Retinal pigment epithelial cell (primary cell): ENCODE measurements at regions not wholly inside any gene's neighbourhood (a gene's known extent, or its start where the extent isn't known, plus 50 kb on each side); places are given as distances from the start of the nearest gene placed in this dataset.

ENCODE experiments used
- DNase-seq: peaks from one replicate; pipeline ENCODE4 v3.0.0-alpha.2; 2010; ENCODE audit warnings: low read depth
- H3K4me3 ChIP-seq: 2 replicates; pipeline ENCODE4 v1.5.1; 2011; ENCODE audit warnings: mild to moderate bottlenecking, low read length, control low read depth, moderate library complexity
- CTCF ChIP-seq: conservative IDR thresholded peaks from 2 replicates; pipeline ENCODE4 v1.5.1; 2011; ENCODE audit warnings: low read depth, low read length, control low read depth, inconsistent platforms

DNA sequence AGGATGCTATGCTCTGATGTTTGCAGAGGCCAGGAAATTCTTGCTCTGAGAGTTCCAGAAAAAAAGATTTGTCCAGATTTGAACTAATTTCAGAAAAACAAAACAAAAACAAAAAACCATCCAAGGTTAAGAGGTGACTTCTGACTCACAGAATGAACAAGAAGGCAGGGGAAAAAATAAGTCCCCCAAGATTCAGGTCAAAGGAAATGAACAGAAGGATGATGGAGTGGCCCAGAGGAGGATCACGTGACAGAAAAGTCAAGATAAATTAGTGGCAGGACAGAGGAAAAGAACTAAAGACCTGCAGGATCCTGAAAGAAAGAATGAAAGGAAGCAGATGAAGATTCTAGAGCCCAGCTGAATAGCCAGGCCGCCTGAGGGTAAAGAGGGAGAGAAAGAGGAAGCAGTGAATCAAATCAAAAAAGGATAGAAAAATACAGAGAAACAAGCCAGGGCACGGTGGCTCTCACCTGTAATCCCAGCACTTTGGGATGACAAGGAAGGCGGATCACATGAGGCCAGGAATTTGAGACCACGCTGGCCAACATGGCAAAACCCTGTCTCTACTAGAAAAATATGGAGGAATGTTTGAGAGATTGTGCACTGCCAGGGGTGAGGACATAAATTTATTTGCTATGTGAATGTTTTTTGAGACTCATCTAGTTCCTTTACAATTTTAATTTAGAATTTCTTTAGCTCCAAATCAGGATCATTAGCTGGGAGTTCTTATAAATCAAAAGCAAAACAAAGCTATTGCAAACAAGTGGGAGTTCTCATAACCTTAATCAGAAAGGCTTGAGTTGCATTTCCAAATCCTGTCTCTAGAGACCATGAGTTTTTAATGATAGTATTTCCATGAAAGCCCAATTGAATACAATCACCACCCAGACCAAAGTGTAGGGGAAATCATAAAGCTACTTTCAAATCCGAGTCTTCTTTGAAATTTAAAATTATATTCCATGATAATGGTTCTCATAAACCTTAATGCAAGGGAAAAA is 217.1 kb upstream of the PLEKHG7 start:
- DNase-seq: no peak
- TF ChIP-seq CTCF: no peak

DNA sequence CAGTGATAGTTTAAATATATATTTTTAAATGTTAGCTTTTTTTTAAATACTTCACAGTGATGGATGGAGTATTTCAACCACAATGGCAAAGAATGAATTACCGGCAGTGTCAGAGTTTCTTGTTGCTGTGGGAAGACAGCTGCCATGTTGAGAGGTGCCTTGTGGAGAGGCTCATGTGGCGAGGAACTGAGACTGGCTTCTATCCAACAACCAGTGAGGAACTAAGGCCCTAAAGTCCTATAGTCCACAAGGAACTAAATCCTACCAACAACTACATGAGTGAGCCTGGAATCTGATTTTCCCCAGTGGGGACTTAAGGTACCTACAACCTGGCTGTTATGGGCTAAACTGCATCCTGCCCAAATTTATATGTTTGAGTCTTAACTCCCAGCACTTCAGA is 220.2 kb upstream of the PLEKHG7 start:
- no peak for TF ChIP-seq CTCF
- DNase-seq: no peak
- no peak overlapping the region for H3K4me3 ChIP-seq

More for the DNA sequence above, 217.1 kb upstream of the PLEKHG7 start:
- H3K4me3 ChIP-seq: no peak overlapping the region

DNA sequence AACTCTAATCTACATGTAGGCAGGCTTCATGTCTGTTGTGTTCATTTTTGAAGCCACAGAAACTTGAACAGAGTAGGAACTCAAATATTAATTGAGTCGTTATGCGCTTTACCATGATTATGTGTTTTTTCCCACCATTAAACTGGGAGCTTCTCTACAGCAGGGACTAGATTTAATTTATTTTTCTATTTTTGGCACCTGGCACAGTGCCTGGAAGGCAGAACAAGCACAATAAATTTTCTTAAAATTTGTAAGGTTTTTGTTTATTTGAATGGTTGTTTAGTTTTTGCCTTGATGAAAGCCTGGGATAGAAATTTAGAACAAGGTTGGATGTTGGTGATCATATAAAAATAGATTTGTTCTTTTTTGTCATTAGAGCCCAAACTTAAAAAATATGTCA is 221.7 kb upstream of the PLEKHG7 start:
- no peak for DNase-seq
- no peak overlapping the region for H3K4me3 ChIP-seq
- TF ChIP-seq CTCF: no peak

DNA sequence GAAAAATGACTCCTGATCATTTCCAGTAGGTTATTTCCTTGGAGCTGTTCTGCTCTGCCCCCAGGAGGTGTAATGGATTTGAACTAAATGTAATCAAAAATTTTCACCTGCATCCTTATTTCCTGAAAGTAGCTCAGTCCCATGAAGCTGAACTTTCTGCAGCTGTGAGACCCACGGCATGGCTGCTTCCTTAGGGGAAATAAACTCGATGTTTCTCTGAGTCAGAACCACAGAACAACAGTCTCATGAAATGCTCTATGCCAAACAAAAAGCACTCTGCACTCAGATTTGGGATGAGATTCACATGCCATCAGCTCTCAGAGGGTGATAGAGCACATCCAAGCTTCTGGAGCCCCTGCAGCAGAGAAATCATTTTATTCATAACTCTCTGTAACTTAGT is 224.1 kb upstream of the PLEKHG7 start:
- TF ChIP-seq CTCF: no peak
- DNase-seq: no peak
- no peak overlapping the region for H3K4me3 ChIP-seq

DNA sequence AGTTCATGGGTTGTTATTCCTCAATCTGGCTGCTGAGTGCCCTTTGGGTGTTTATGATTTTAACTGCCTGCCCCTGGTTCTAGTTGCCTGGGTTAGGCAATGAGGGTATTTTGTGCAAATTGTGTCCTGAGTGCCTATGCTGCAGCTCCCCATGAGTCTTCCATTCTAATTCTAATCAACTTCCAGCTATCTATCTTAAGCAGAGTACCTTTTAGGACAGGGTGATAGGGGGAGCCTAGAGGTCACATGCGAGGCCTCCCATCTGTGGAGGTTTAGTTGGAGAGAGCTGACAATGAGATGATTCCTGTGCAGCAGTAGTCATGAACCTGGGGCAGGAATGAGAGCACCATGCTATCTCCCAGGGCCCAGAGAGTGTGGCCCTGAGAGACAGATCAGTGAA is 225.9 kb upstream of the PLEKHG7 start:
- DNase-seq: no peak
- H3K4me3 ChIP-seq: no peak overlapping the region
- no peak for TF ChIP-seq CTCF

- no peak for DNase-seq
- no peak overlapping the region for H3K4me3 ChIP-seq
- no peak for TF ChIP-seq CTCF
Measured at GRCh38 chr12:92473564-92473963, 229.2 kb upstream of the PLEKHG7 start.

GRCh38 chr12:92472201-92472600 is 230.6 kb upstream of the PLEKHG7 start:
- no peak for TF ChIP-seq CTCF
- no peak overlapping the region for H3K4me3 ChIP-seq
- no peak for DNase-seq
